NCI-H510A treated with DMSO at 0.1 percent for 48 hours (cell line): ENCODE measurements at regions not wholly inside any gene's neighbourhood (a gene's known extent, or its start where the extent isn't known, plus 50 kb on each side); places are given as distances from the start of the nearest gene placed in this dataset.

ENCODE experiments used
- DNase-seq: peaks from one replicate; lab custom pipeline; 2025; lab: John Stamatoyannopoulos, UW

DNA sequence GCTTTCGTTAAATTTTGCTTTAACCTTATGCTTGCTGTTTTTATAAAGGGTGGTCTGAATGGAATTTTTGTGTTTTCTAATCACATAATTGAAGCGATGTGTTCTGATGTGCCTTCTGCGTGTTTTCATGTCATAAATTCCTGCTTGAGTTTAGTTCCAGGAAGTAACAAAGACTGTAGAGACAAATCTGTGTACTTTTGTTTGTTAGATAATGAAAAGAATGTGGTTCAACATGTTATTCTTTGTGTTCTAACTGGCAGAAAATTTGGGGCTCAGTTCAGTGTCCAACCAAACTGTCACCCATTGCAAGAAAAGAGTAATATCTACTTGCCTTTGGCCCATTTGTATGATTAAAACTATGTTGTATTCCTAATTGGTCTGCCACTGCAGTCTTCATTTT lies 324.0 kb downstream of the DIPK2A start:
- DNase-seq: no peak

- no peak for DNase-seq
These were observed 325.2 kb downstream of the DIPK2A start for GRCh38 chr3:144296808-144297207.

- DNase-seq: no peak
These were observed 330.2 kb downstream of the DIPK2A start for GRCh38 chr3:144301863-144302262.

DNA sequence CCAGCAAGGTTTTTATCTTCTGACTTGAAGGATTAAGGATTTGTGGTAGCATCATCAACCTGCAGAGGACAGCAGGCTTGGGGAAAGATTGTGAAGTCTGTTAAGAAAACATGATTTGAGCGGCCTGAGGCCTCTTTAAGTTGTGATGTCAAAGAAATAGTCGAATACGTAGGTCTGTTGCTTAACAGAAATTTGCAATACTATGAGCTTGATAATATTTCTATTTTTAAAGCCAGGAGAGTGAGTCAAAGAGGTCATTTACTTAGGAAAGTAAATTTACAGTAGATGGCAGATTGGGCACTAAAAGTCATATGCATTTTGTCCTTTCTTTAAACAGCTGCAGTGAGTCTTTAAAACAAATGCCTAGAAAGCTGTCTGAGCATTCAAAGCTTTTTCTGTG lies 336.3 kb downstream of the DIPK2A start:
- DNase-seq: no peak

GRCh38 chr3:144308396-144308795 lies 336.8 kb downstream of the DIPK2A start:
- no peak for DNase-seq

DNA sequence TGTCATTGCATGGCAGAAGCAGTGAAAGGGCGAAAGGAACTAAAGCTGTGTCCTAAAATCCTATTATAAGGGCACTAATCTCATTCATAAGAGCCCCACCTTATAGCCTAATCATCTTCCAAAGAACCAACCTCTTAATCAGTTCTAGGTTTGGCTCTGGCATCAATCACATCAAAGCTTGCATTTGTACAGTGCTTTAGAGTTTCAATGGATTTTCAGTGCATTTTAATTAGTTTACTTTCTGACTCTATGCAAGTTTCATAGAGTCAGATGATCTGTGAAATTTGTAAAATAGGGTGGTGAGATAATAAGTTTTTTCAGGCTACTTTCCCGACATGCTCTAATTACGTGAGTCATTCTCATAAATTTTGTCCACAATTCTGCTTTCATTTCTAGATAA lies 341.1 kb downstream of the DIPK2A start:
- no peak for DNase-seq

GRCh38 chr3:144314946-144315345 lies 343.3 kb downstream of the DIPK2A start:
- no peak for DNase-seq

DNA sequence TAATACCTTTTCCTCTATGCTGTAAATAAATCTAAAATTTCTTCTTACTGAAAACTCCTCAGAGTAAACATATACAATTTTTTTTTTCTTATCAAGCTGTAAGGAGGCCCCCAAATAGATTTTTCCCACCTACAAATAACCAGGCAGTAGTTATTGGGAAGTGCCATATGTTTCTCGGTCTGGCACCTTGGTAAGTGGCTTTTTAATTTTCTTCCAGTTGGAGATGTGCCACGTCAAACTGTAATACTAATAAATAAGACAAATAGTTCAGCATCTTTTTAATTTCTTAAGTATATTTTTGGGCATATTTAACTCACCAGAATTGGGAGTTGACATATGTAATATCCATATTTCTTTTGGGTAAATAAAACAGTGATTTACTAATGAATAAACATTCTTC lies 346.3 kb downstream of the DIPK2A start:
- no peak for DNase-seq

- DNase-seq: peak; percentile 7
These were observed 352.5 kb downstream of the DIPK2A start for GRCh38 chr3:144324076-144324475.

- no peak for DNase-seq
These were observed 361.2 kb downstream of the DIPK2A start for GRCh38 chr3:144332868-144333267.

- no peak for DNase-seq
These were observed 369.8 kb downstream of the DIPK2A start for GRCh38 chr3:144341471-144341870.

GRCh38 chr3:144343343-144343742 lies 371.7 kb downstream of the DIPK2A start:
- no peak for DNase-seq

DNA sequence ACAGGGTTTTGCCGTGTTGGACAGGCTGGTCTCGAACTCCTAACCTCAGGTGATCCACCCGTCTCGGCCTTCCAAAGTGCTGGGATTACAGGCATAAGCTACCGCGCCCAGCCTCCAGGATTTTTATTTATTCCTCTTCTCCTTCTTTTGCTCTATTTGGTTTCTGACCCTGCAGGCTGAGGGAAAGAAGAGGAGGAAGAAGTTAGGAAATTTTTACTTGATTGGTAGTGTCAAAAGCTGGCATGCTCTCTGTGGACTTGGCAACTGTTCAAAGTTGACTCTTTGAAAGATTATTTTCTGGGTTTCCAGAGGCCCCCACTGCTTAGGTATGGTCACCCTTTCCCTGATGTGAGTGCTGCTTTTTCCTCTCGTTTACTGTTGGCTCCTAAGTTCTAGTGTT lies 372.2 kb downstream of the DIPK2A start:
- no peak for DNase-seq

- no peak for DNase-seq
These were observed 373.4 kb downstream of the DIPK2A start for GRCh38 chr3:144344925-144345548.

DNA sequence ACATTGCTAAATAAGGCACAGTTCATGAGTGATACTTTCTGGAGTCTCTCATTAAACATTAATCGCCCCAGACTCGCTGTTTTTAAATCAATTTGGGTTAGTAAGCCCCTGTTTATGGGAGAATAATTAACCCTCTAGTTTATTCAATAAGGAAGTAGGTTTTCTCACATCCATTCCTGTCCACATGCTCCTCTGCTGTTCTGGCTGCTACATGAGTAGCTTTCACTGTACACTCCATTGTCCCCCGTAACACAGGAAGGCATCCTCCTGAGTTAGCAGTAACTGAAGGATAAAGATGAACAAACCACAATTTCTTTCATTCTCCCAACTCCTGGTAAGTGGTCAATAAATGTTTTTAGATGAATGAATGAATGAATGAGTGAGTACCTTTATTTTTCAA lies 378.5 kb downstream of the DIPK2A start:
- DNase-seq: no peak

DNA sequence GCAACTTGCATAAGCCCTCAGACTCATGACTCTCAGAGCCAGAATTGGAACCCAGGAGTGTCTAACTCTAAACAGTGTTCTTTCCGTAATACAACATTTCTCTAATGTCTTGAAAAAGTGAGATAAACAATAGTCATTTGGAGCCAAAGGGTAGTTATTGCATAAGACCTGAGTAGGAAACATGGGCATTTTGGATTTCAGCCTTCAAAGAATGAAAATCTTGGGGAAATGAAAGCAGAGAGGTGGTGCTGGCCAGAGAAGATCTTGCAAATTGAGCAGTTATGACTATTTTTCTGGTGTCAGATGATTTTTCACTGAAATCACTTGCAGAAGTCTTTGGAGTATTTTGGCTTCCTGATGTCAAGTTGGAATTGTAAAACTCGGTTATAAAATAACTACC lies 379.4 kb downstream of the DIPK2A start:
- no peak for DNase-seq

GRCh38 chr3:144351773-144352365 lies 380.2 kb downstream of the DIPK2A start:
- no peak for DNase-seq

DNA sequence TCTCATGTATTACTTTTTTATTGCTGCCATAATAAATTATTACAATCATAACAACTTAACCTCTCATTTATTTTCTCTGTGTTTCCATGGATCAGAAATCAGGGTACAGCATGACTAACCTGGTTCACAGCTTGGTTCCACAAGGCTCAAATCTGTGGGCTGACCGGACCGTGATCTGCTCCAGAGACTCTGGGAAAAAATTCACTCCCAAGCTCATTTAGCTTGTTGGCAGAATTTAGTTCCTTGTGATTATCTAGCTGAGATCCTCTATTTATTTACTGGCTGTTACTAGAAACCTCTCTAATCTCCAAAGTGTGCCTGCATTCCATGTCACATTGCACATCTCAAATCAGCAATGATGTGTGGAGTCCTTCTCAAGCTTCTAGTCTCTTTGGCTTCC lies 386.6 kb downstream of the DIPK2A start:
- no peak for DNase-seq

GRCh38 chr3:144361002-144361401 lies 389.4 kb downstream of the DIPK2A start:
- no peak for DNase-seq

DNA sequence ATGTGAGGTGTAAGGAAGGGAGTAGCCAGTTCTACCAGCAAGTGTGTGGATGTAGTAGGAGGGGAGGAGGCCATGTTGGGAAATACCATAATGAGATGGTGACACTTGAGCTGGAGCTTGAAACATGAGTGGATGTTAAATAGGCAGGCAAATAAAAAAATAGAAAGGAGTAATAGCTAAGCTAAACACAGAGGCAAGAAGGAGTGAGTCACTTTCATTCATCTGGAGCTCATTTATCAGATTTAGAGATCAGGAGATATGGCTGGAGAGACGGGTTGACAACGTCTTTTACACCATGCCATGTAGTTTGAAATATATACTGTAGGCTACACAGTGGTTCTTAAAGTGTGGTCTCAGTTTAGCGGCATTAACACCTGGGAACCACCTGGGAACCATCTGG lies 390.5 kb downstream of the DIPK2A start:
- DNase-seq: peak; percentile 66

DNA sequence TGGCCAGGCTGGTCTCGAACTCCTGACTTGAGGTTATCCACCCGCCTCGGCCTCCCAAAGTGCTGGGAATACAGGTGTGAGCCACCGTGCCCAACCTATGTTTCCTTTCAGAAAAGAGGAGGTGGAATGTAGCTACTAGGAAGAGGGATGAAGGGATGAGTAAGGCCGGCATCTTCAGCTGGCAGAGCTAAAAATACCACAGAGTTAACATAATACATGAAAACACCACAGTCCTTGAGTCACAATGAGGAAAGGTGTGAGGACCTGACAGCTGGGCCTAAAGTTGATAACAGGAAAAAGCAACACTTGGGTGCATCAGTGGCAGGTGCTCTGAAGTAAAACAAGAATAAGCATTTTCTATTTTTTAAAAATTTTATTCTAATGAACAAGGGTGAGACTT lies 392.2 kb downstream of the DIPK2A start:
- no peak for DNase-seq

- no peak for DNase-seq
These were observed 393.1 kb downstream of the DIPK2A start for GRCh38 chr3:144364737-144365136.

DNA sequence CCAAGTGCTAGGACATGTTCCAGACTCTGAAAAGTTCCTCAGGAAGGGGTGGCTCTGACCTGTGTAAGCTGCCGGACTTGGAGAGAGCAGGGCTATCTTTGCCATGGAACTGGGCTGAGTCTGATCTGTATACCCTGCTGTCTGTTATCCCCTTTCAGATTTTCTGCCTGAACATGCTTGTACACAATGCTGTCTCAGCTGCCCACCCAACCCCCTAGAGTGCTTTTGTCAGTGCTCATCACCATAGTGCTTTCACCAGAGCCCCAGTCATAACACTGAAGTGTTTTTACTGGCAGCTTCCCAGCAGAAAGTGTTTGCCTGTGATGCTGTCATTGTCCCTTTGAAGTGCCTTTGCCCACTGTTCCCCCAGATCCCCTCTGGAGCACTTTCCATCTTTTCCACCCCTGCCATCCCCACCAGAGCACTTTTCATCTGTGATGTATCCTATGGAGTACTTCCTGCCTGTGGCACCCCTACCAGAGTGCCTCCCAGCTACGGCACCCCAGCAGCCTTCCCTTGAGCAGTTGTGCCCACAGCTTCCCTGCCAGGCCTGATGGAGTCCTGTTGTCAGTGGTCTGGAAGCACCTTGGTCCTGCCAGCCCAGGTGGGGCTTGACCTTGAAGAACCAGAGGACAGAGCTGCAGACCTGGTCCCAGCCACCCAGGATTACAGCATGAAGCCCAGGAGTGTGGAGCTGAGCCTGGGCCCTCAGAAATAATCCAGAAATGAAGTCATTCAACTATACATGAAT lies 397.7 kb downstream of the DIPK2A start:
- DNase-seq: peak; percentile 69

GRCh38 chr3:144375088-144375487 lies 403.5 kb downstream of the DIPK2A start:
- peak; percentile 57 for DNase-seq
